HEK293 (cell line): ENCODE measurements at regions not wholly inside any gene's neighbourhood (a gene's known extent, or its start where the extent isn't known, plus 50 kb on each side); places are given as distances from the start of the nearest gene placed in this dataset.

Experiments
- CTCF ChIA-PET: fragments of 350-600 bp; formaldehyde crosslinking; extraction: SDS; loops from one replicate; lab custom pipeline; 2021; ENCODE audit warnings: antibody characterized with exemption; lab: Yijun Ruan, JAX
- POLR2A ChIA-PET: fragments of 300-600 bp; formaldehyde crosslinking; extraction: SDS; loops from one replicate; lab custom pipeline; 2020; ENCODE audit warnings: antibody characterized with exemption, inconsistent platforms; lab: Yijun Ruan, JAX
- H3K27ac ChIP-seq: fragments of 200-500 bp; sonication (Bioruptor generic); 2 replicates; pipeline ENCODE4 v1.5.1; 2014; ENCODE audit warnings: low read depth, low read length, control low read depth, inconsistent platforms; ENCODE audit errors: extremely low read depth
- H3K36me3 ChIP-seq, 2 experiments: fragments of 200-500 bp in 1 of 2; sonication (Bioruptor generic) in 1 of 2; 1 replicate in 1 of 2; 2 replicates in 1 of 2; pipeline ENCODE4 v1.5.1; 2014 to 2017; ENCODE audit warnings: inconsistent platforms in 2 of 2, low read length in 2 of 2; ENCODE audit not compliant: control insufficient read depth in 2 of 2, insufficient read depth in 1 of 2
- H3K4me1 ChIP-seq: fragments of 200-500 bp; sonication (Bioruptor generic); 2 replicates; pipeline ENCODE4 v1.5.1; 2014; ENCODE audit warnings: mild to moderate bottlenecking, low read length, inconsistent platforms; ENCODE audit not compliant: control insufficient read depth, insufficient read depth
- H3K4me3 ChIP-seq: 2 replicates; pipeline ENCODE4 v1.5.1; 2011; ENCODE audit warnings: low read depth, mild to moderate bottlenecking, control low read depth, low read length, moderate library complexity
- H3K9me3 ChIP-seq: fragments of 200-500 bp; sonication (Bioruptor generic); 2 replicates; pipeline ENCODE4 v1.5.1; 2014; ENCODE audit warnings: low read depth, low read length, inconsistent platforms; ENCODE audit not compliant: control insufficient read depth, insufficient read depth
- BCL11A ChIP-seq: fragments of 450-650 bp; formaldehyde crosslinking; IDR thresholded peaks from 2 replicates; pipeline ENCODE4 v1.5.1; 2016; ENCODE audit warnings: low read depth, missing biosample characterization, missing genetic modification characterization
- IKZF3 ChIP-seq: fragments of 450-650 bp; IDR thresholded peaks from 2 replicates; pipeline ENCODE4 v1.5.0; 2018; ENCODE audit warnings: missing biosample characterization, mild to moderate bottlenecking, missing genetic modification characterization, moderate library complexity
- KLF1 ChIP-seq: fragments of 450-650 bp; formaldehyde crosslinking; IDR thresholded peaks from 2 replicates; pipeline ENCODE4 v1.5.1; 2016; ENCODE audit warnings: missing biosample characterization, missing genetic modification characterization
- SETDB1 ChIP-seq: IDR thresholded peaks from one replicate; pipeline ENCODE4 v1.6.1; 2017; ENCODE audit warnings: mild to moderate bottlenecking, low read length, moderate library complexity, mixed read lengths; ENCODE audit not compliant: insufficient read length
- YY1 ChIP-seq: fragments of 450-650 bp; formaldehyde crosslinking; IDR thresholded peaks from 2 replicates; pipeline ENCODE4 v1.5.1; 2018; ENCODE audit warnings: missing biosample characterization, missing genetic modification characterization
- ZBTB17 ChIP-seq: fragments of 450-650 bp; formaldehyde crosslinking; IDR thresholded peaks from 2 replicates; pipeline ENCODE4 v1.5.1; 2016; ENCODE audit warnings: missing biosample characterization, missing genetic modification characterization
- ZEB2 ChIP-seq: fragments of 450-650 bp; formaldehyde crosslinking; IDR thresholded peaks from 2 replicates; pipeline ENCODE4 v1.5.1; 2016; ENCODE audit warnings: missing biosample characterization, missing genetic modification characterization
- ZIC2 ChIP-seq: fragments of 450-650 bp; formaldehyde crosslinking; IDR thresholded peaks from 2 replicates; pipeline ENCODE4 v1.5.1; 2016; ENCODE audit warnings: missing biosample characterization, missing genetic modification characterization
- ZNF146 ChIP-seq: fragments of 450-650 bp; formaldehyde crosslinking; IDR thresholded peaks from 2 replicates; pipeline ENCODE4 v1.5.1; 2016; ENCODE audit warnings: missing biosample characterization, missing genetic modification characterization
- ZNF16 ChIP-seq: fragments of 450-650 bp; formaldehyde crosslinking; IDR thresholded peaks from 2 replicates; pipeline ENCODE4 v1.5.1; 2016; ENCODE audit warnings: low read depth, missing biosample characterization, missing genetic modification characterization
- ZNF2 ChIP-seq: fragments of 450-650 bp; formaldehyde crosslinking; IDR thresholded peaks from 2 replicates; pipeline ENCODE4 v1.5.1; 2016; ENCODE audit warnings: missing biosample characterization, missing genetic modification characterization
- ZNF239 ChIP-seq: fragments of 450-650 bp; formaldehyde crosslinking; IDR thresholded peaks from 2 replicates; pipeline ENCODE4 v1.5.1; 2016; ENCODE audit warnings: missing biosample characterization, missing genetic modification characterization
- ZNF324 ChIP-seq: fragments of 450-650 bp; formaldehyde crosslinking; IDR thresholded peaks from 2 replicates; pipeline ENCODE4 v1.5.1; 2016; ENCODE audit warnings: missing biosample characterization, missing genetic modification characterization
- ZNF354C ChIP-seq: fragments of 450-650 bp; formaldehyde crosslinking; IDR thresholded peaks from 2 replicates; pipeline ENCODE4 v1.5.1; 2016; ENCODE audit warnings: missing biosample characterization, missing genetic modification characterization, low read depth, borderline replicate concordance
- ZNF48 ChIP-seq: fragments of 450-650 bp; formaldehyde crosslinking; IDR thresholded peaks from 2 replicates; pipeline ENCODE4 v1.5.1; 2016; ENCODE audit warnings: missing biosample characterization, missing genetic modification characterization
- ZNF521 ChIP-seq: fragments of 450-650 bp; formaldehyde crosslinking; IDR thresholded peaks from 2 replicates; pipeline ENCODE4 v1.5.1; 2017; ENCODE audit warnings: missing biosample characterization, mild to moderate bottlenecking, missing genetic modification characterization
- ZNF747 ChIP-seq: fragments of 450-650 bp; formaldehyde crosslinking; IDR thresholded peaks from 2 replicates; pipeline ENCODE4 v1.5.1; 2016; ENCODE audit warnings: missing biosample characterization, missing genetic modification characterization
- ZNF768 ChIP-seq: fragments of 450-650 bp; formaldehyde crosslinking; IDR thresholded peaks from 2 replicates; pipeline ENCODE4 v1.5.1; 2018; ENCODE audit warnings: missing biosample characterization, mild to moderate bottlenecking, missing genetic modification characterization
- ZNF776 ChIP-seq: fragments of 450-650 bp; formaldehyde crosslinking; IDR thresholded peaks from 2 replicates; pipeline ENCODE4 v1.5.0; 2017; ENCODE audit warnings: missing biosample characterization, missing genetic modification characterization, borderline replicate concordance
- ZNF777 ChIP-seq: fragments of 450-650 bp; formaldehyde crosslinking; IDR thresholded peaks from 2 replicates; pipeline ENCODE4 v1.5.1; 2017; ENCODE audit warnings: missing biosample characterization, missing genetic modification characterization, borderline replicate concordance
- ZNF792 ChIP-seq: fragments of 450-650 bp; formaldehyde crosslinking; IDR thresholded peaks from 2 replicates; pipeline ENCODE4 v1.5.1; 2016; ENCODE audit warnings: missing biosample characterization, missing genetic modification characterization
- ZNF830 ChIP-seq: fragments of 450-650 bp; IDR thresholded peaks from 2 replicates; pipeline ENCODE4 v1.5.0; 2018; ENCODE audit warnings: missing biosample characterization, missing genetic modification characterization, low read depth, mild to moderate bottlenecking, moderate library complexity
- ZNF843 ChIP-seq: fragments of 450-650 bp; formaldehyde crosslinking; IDR thresholded peaks from 2 replicates; pipeline ENCODE4 v1.5.1; 2016; ENCODE audit warnings: missing biosample characterization, missing genetic modification characterization
- TF ChIP-seq, protein P1 (sequence below): sonication (generic); formaldehyde crosslinking; IDR thresholded peaks from 2 replicates; pipeline ENCODE4 v1.8.1; 2022; ENCODE audit warnings: mild to moderate bottlenecking, moderate library complexity, missing genetic modification reagents
- TF ChIP-seq, protein P2 (sequence below): fragments of 450-650 bp; formaldehyde crosslinking; IDR thresholded peaks from 2 replicates; pipeline ENCODE4 v1.5.1; 2017; ENCODE audit warnings: missing biosample characterization, mild to moderate bottlenecking, missing genetic modification characterization, moderate library complexity

DNA sequence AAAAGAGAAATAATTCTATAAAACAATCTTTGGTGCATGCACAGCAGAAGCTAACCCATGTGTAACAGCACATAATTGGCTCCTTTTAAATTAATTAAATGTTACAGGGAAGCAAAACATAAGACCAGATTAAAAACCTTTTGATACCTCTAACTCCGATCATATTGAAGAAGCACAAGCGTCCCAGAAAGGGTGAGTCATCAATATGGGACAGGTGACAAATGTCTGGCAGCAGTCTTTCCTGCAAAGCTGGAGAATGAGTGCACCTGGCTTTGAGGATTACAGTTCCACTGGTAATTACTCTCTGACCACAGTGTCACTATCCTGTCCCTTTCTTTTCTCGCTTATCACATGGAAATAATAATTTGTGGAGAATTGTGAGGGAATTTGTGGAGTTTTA is 94.6 kb downstream of the FAM9B start:
- ChIA-PET CTCF (no interaction called here), POLR2A (no interaction called here)
- Histone ChIP-seq H3K9me3 (no peaks in the 10 kb centered on the region), H3K4me3 (no peak overlapping the region), H3K36me3 (no peaks in the 10 kb centered on the region), H3K4me1 (no peaks in the 10 kb centered on the region), H3K27ac (no peak overlapping the region)
- TF ChIP-seq BCL11A (tag by site-specific recombination) (no peak), ZNF521 (tag by site-specific recombination) (no peak), KLF1 (tag by site-specific recombination) (no peak), ZNF239 (no peak), ZNF843 (no peak), ZEB2 (tag by site-specific recombination) (no peak), ZIC2 (tag by site-specific recombination) (no peak), YY1 (tag by site-specific recombination) (no peak), ZNF354C (tag by site-specific recombination) (no peak), IKZF3 (tag by site-specific recombination) (no peak)
- TF ChIP-seq, protein P1, sequence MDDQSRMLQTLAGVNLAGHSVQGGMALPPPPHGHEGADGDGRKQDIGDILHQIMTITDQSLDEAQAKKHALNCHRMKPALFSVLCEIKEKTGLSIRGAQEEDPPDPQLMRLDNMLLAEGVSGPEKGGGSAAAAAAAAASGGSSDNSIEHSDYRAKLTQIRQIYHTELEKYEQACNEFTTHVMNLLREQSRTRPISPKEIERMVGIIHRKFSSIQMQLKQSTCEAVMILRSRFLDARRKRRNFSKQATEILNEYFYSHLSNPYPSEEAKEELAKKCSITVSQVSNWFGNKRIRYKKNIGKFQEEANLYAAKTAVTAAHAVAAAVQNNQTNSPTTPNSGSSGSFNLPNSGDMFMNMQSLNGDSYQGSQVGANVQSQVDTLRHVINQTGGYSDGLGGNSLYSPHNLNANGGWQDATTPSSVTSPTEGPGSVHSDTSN (CRISPR knock-in tag) = no peak

DNA sequence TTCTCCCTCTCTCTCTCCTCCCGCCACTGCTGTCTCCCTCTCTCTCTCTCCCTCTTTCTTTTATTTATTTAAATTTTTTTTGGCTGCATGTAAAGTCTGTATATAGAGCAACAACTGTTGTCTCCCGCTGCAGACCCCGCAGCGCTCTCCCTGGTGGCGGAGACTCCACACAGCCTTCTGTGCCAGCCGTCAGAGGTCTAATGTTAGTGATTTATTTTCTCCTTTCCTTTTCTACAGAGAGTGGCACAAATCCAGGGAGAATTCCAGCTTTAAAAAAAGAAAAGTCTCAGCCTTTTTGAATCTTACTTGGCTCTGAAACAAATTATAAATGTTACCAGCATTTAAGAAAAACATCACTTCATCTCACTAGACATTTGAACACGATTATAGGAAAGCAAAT is 106.2 kb downstream of the FAM9B start:
- POLR2A ChIA-PET = no interaction called here
- no peaks in the 10 kb centered on the region for H3K36me3 ChIP-seq
- TF ChIP-seq ZNF16 = no peak
- no peak for TF ChIP-seq BCL11A (tag by site-specific recombination)
- no peak for TF ChIP-seq ZNF747 (tag by site-specific recombination)
- no peak for TF ChIP-seq ZNF768 (tag by site-specific recombination)
- no peak for TF ChIP-seq ZNF48
- TF ChIP-seq ZNF792 = no peak
- no peak for TF ChIP-seq ZNF830 (tag by site-specific recombination)
- no peak for TF ChIP-seq ZNF146 (tag by site-specific recombination)
- no peak for TF ChIP-seq ZNF2 (tag by site-specific recombination)
- TF ChIP-seq ZBTB17 (tag by site-specific recombination) = no peak
- no peak for TF ChIP-seq ZNF776 (tag by site-specific recombination)
- TF ChIP-seq, protein P2, sequence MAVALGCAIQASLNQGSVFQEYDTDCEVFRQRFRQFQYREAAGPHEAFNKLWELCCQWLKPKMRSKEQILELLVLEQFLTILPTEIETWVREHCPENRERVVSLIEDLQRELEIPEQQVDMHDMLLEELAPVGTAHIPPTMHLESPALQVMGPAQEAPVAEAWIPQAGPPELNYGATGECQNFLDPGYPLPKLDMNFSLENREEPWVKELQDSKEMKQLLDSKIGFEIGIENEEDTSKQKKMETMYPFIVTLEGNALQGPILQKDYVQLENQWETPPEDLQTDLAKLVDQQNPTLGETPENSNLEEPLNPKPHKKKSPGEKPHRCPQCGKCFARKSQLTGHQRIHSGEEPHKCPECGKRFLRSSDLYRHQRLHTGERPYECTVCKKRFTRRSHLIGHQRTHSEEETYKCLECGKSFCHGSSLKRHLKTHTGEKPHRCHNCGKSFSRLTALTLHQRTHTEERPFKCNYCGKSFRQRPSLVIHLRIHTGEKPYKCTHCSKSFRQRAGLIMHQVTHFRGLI = no peak
- TF ChIP-seq ZNF777 (tag by site-specific recombination) = no peak
- TF ChIP-seq ZNF324 (tag by site-specific recombination) = no peak
- no peak for TF ChIP-seq SETDB1
- H3K27ac ChIP-seq = no peak overlapping the region
- H3K4me1 ChIP-seq = no peaks in the 10 kb centered on the region
- CTCF ChIA-PET = no interaction called here
- H3K4me3 ChIP-seq = no peak overlapping the region
- H3K9me3 ChIP-seq = no peaks in the 10 kb centered on the region
